ENCODE measurements at regions not wholly inside any gene's neighbourhood (a gene's known extent, or its start where the extent isn't known, plus 50 kb on each side); places are given as distances from the start of the nearest gene placed in this dataset.
A peak's percentile ranks its signal among the peaks of the same experiment; 100 is the strongest.

DNA sequence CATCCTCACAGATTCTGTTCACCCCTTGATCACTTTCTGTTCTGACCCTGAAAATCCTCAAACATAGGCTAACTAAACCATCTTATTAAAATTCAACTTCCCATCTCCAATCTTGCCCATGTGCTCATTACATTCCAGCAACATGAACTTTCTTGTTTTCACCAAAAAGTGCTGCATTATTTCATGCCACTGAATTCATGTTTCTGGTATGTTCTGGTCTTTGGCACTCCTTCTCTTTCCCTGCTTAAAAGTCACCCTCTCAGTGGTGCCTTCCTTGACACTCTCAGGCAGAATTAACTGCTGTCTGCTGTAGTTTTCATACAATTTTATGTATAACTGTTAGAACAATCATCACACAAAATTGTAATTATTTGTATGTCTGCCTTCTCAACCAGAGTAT lies 247.7 kb upstream of the RBMS1 start:
- intact Hi-C loops (cut with DNase I; ENCODE audit: low total_unique reads) = no loop called here
- Histone ChIP-seq H3K27me3 (replicated peaks in 1 of 7) (no peaks in the 10 kb centered on the region), H3K36me3 (no peaks in the 10 kb centered on the region), H3K4me3 (no peak overlapping the region), H3K4me1 (no peaks in the 10 kb centered on the region), H3K9me3 (no peaks in the 10 kb centered on the region), H3K27ac (no peak overlapping the region)
- no peak for TF ChIP-seq POLR2A (IDR thresholded peaks at IDR 0.05)
- no peak for TF ChIP-seq POLR2AphosphoS5 (IDR thresholded peaks at IDR 0.05)
- TF ChIP-seq, protein P1, sequence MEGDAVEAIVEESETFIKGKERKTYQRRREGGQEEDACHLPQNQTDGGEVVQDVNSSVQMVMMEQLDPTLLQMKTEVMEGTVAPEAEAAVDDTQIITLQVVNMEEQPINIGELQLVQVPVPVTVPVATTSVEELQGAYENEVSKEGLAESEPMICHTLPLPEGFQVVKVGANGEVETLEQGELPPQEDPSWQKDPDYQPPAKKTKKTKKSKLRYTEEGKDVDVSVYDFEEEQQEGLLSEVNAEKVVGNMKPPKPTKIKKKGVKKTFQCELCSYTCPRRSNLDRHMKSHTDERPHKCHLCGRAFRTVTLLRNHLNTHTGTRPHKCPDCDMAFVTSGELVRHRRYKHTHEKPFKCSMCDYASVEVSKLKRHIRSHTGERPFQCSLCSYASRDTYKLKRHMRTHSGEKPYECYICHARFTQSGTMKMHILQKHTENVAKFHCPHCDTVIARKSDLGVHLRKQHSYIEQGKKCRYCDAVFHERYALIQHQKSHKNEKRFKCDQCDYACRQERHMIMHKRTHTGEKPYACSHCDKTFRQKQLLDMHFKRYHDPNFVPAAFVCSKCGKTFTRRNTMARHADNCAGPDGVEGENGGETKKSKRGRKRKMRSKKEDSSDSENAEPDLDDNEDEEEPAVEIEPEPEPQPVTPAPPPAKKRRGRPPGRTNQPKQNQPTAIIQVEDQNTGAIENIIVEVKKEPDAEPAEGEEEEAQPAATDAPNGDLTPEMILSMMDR (IDR thresholded peaks at IDR 0.05 in 8 of 11, conservative IDR thresholded peaks at IDR 0.05 in 3 of 11) = no peak
- no peak for DNase-seq

DNA sequence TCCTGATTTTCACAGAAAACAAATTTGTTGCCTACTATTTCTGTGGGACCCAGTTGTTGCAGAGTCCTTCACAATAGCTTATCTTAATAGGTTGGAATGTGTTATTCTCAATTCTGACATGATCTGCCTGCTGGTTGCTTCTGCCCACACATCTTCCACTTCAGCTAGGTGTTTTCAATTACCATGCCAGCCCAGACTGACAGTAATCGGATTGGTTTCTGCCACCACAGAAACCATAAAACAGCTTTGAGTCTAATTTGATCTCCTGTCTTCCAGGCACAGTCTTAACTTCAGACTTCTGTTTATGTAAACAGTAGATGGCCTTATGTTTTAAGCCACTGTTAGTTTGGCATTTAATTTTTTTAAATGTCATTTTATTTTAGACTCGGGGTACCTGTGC lies 248.2 kb upstream of the RBMS1 start:
- DNase-seq = no peak
- Histone ChIP-seq H3K27ac (no peak overlapping the region), H3K36me3 (no peaks in the 10 kb centered on the region), H3K9me3 (no peaks in the 10 kb centered on the region), H3K27me3 (replicated peaks in 1 of 7) (no peaks in the 10 kb centered on the region), H3K4me3 (no peak overlapping the region), H3K4me1 (no peaks in the 10 kb centered on the region)
- intact Hi-C loops (cut with DNase I; ENCODE audit: low total_unique reads) = no loop called here
- 70 to 86% (median 79%) methylated on average over 2 of the region's 2 CpGs for WGBS, 5 donors
- TF ChIP-seq POLR2A (IDR thresholded peaks at IDR 0.05) (no peak), POLR2AphosphoS5 (IDR thresholded peaks at IDR 0.05) (no peak)
- TF ChIP-seq, protein P1 (IDR thresholded peaks at IDR 0.05 in 8 of 11, conservative IDR thresholded peaks at IDR 0.05 in 3 of 11) = no peak

DNA sequence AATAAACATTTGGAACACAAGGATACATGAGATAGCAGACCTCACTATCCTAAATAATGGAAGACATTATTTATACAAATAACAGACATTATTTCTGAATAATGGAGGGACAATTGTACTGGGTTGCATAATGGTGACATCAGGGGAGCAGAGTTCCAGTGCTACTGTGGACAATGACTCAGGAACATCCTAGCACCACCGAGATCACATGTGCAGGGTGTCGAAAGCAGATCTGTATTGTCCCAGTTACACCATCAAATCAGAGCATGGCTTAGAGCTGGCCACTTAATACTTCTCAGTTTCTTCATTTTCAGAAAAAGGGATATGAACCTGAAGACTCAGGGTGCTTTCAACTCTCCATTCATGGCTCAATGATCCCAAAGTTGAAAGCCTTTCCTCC lies 249.1 kb upstream of the RBMS1 start:
- intact Hi-C loops (cut with DNase I; ENCODE audit: low total_unique reads) = no loop called here

DNA sequence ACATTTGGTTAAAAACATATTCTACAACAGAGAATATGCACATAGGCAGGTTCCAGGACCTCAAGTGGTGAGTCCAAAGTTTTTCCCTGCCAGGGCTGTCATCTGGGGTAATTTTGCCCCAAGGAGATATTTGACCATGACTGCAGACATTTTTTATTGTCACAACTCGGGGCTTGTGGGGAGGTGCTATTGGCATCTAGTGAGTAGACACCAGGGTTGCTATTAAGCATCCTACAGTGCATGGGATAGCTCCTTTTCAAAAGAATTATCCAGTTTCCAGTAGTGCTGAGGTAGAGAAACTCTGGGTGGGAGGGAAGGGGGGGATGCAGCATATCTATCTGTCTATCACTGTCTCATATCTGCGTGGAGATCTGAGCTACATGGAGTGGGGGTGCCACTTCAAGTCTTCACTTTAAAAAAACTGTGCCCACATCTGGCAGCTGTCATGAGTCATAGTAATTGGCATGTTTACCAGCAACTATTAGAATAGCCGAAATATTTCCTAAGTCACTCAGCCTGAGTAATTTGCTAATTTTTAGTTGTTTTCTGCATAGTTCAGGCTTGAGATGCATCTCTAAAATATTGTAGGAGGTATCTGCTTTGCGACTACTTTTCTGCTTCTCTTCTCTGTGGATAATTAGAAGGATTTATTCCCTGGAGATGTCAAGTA lies 254.0 kb upstream of the RBMS1 start:
- Histone ChIP-seq H3K9me3 (no peaks in the 10 kb centered on the region), H3K4me3 (no peak overlapping the region), H3K27me3 (replicated peaks in 1 of 7) (no peaks in the 10 kb centered on the region), H3K36me3 (no peaks in the 10 kb centered on the region), H3K4me1 (no peaks in the 10 kb centered on the region), H3K27ac (peak overlapping the region in 1 of 8 donors; percentile 45)
- intact Hi-C loops (cut with DNase I; ENCODE audit: low total_unique reads) = no loop called here
- WGBS, 5 donors = 69 to 80% (median 79%) methylated on average over 4 of the region's 4 CpGs
- DNase-seq = no peak
- TF ChIP-seq POLR2AphosphoS5 (IDR thresholded peaks at IDR 0.05) = no peak
- no peak for TF ChIP-seq POLR2A (IDR thresholded peaks at IDR 0.05)
- TF ChIP-seq, protein P1 (IDR thresholded peaks at IDR 0.05 in 8 of 11, conservative IDR thresholded peaks at IDR 0.05 in 3 of 11) = no peak

More for the DNA sequence above, 249.1 kb upstream of the RBMS1 start:
- no peaks in the 10 kb centered on the region for H3K4me1 ChIP-seq
- H3K36me3 ChIP-seq = no peaks in the 10 kb centered on the region
- no peak for DNase-seq
- H3K27ac ChIP-seq = no peak overlapping the region
- no peak overlapping the region for H3K4me3 ChIP-seq
- TF ChIP-seq POLR2A (IDR thresholded peaks at IDR 0.05) (no peak), POLR2AphosphoS5 (IDR thresholded peaks at IDR 0.05) (no peak)
- TF ChIP-seq, protein P1 (IDR thresholded peaks at IDR 0.05 in 8 of 11, conservative IDR thresholded peaks at IDR 0.05 in 3 of 11) = no peak
- 59 to 92% (median 88%) methylated on average over 2 of the region's 2 CpGs for WGBS, 5 donors
- H3K9me3 ChIP-seq = no peaks in the 10 kb centered on the region
- no peaks in the 10 kb centered on the region for H3K27me3 ChIP-seq (replicated peaks in 1 of 7)
